GM19452 (cell line): ENCODE measurements at regions not wholly inside any gene's neighbourhood (a gene's known extent, or its start where the extent isn't known, plus 50 kb on each side); places are given as distances from the start of the nearest gene placed in this dataset.

Experiments used
- ATAC-seq: cut with Tn5 transposase; IDR thresholded peaks from one replicate; pipeline ENCODE4 v1.9.1; 2021; ENCODE audit not compliant: unreplicated experiment

DNA sequence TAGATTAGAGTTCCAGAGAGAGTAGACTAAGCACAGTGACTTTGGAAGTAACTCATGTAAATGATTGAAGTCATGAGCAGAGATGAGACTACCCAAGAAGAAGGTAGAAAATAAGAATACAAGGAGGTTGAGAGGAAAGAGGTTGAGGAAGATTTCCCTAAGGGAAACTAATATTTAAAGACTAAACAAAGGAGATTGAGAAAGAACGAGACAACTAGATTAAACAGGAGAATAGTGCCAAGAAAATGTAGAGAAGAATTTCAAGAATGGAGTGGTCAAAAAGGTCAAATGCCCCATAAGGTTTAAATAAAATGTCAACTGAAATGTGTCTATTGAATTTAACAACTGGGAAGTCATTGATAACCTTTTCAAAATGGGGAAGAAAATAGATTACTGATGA lies 59.0 kb downstream of the RPS29 start:
- ATAC-seq: no peak

DNA sequence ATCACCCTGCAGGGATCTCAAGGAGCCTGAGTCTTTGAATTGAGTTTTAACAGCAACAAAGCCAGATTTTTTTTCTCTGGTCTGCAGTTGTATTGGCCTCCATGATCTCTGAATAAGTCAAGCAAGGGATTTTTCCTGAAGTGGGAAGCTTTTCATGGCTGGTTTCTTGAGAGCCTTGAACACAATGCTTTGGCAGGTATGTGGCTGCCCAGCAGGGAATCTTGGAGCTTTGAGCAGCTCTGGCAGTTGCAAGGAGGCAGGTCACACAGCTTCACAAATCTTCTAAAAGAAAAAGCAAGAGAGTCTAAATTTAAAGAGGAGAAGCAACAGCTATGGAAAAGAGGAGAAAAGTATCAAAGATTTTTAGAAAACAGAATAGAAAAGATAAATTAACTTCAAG lies 60.1 kb downstream of the RPS29 start:
- ATAC-seq: no peak

DNA sequence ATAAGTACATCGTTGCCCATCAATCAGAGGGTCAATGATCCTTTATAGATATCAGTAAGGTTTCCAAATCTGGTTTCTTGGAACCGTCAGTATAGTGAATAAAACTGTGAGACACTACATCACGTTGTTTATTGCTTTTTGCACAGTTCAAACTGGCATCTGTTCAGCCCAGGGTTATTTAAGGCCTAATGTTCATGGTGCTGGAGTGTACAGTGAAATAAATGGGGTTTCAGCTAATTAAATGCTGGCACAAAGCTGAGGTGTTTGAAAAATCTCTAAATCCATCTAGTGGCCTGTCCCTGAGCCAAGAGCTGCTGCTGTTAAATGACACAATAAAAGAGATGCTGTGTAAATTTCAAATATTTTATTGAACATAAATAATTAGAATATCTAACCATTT lies 69.9 kb downstream of the RPS29 start:
- no peak for ATAC-seq

DNA sequence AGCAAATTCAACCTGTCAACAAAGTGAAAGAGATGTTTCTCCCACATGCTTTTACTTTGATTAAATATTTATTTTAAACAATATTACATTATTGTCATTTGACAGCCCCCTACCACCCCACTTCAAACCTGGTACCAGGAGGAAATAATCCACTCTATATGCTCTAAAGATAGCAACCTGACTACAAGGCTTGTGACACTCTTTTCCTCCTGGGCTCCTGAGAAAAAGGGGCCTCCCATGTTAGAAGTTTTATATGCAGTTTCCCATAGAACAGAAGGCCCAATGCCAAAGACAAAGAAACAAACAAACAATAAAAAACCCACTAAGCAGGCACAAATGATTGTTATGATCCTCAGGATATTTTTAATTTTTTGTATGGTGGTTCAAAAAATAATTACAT lies 73.6 kb downstream of the RPS29 start:
- no peak for ATAC-seq

DNA sequence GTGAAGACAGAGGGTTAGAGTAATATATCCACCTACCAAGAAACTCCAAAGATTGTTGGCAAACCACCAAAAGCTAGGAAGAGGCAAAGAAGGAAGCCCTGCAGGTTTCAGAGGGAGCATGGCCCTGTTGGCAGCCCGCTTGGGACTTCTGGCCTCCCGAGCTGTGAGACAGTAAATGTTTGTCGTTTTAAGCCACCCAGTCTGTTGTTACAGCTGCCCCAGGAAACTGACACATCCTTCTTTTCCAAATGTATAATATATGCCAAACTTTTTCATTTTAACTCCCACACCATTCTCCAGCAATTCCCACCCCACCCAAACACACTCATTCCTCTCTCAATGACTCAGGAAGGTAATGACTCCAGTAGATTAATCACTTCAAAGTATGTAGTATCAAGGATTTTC lies 74.0 kb downstream of the RPS29 start:
- no peak for ATAC-seq

DNA sequence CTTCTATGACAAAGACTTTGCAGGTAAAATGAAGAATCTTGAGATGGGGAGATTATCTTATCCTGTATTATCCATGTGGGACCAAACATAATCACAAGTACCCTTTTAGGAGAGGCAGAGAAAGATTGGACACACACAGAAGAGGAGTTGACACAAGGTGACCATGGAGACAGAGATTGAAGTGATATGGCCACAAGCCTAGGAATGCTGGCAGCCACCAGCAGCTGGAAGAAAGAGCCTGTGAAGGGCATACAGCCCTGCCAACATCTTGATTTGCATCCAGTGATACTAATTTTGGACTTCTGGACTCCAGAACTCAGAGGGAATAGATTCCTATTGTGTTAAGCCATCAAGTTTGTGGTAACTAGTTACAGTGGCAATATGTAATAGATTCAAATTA lies 78.1 kb downstream of the RPS29 start:
- ATAC-seq: no peak

DNA sequence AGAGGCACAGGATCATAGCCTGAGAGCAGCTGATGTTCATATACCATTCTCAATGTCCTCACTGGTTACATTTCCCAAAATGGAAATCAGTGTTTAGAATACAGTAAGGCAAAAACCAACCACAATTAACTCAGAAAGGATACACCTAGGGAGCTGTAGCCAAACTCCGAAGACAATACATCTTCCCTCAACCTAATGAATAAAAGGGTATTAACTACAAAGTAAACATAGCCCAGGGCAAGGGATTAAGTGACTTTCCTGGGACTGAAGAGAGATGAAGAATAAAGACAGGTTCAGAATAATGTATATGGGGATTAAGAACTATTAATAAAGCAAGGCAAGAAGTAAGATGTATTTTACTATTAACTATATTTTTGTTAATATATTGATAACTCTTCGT lies 79.5 kb downstream of the RPS29 start:
- ATAC-seq: no peak

DNA sequence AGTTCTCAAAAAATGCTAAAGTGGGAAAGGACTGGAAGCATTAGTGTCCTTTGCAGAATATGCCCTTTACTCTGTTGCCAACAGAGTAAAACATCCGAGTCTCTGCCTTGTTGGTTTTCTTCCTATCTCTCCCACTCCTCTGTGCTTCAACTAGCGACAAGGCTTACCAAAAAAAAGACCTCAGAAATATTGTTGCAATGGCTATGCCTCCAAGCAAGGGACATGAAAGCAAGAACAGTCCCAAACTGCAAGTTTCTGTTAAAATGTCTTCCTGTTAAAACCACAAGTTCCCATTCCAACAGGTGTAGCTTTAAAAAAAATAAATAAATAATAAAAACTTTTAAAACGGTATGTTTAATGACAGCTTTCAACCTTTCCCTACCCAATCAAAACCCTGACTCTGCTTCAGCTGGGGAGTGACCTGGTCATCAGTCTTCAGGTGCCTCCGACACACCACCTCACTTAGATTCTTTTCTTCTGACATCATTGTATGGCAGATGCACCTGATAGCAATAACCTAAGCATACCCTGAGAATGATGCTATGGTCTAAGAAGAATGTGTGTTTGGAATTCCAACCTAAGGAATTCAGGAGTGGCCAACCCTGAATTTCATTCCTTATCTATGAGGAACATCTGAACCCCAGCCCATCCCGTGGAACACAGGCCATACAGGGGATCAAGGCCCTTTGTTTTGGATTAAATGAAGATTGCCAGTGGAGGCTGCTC lies 81.0 kb downstream of the RPS29 start:
- no peak for ATAC-seq

DNA sequence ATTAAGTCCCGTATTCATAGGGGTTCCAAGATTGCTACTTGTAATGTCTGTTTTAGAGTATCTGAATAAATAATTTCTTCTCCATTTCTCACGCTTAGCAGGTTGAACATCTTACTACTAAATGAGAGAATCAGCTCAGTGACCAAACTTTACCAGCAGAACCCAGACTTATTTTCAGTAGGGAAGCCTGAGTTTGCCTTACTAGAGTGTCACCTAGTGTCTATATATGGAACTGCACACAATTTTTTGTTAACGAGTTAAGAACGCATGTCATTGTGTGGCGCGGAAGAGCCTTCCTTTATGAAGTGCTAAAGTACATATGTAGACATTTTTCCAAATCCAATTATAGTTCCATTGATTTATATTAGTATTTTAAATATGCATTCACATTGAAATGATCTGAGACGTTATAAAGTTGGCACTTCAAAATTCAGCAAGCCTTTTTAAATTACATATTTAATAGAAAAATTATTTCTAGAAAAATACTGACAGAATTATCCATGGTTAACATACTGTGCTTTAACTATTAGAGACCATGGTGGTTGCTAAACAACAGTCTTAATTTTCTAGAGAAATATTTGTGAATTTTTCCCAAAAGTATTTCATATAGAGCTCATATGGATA lies 88.3 kb downstream of the RPS29 start:
- ATAC-seq: peak; percentile 87

DNA sequence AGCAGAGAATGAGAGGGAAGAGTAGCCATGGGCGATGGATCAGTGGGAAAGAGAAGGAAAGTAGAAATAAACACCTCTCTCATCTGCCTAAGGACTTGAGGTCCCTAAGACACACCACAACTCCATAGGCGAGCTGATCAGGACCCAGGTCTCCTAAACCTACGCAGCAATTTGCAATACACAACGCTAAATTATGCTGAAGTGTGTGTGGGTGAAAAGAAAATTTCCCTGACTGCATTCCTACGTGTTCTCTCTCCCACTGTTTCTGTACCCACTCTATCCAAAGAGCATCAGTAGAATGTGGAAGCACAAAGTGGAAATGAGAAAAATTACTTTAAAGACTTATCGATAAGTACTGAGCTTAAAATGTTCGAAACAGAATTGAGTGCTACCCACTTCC lies 88.9 kb downstream of the RPS29 start:
- no peak for ATAC-seq

DNA sequence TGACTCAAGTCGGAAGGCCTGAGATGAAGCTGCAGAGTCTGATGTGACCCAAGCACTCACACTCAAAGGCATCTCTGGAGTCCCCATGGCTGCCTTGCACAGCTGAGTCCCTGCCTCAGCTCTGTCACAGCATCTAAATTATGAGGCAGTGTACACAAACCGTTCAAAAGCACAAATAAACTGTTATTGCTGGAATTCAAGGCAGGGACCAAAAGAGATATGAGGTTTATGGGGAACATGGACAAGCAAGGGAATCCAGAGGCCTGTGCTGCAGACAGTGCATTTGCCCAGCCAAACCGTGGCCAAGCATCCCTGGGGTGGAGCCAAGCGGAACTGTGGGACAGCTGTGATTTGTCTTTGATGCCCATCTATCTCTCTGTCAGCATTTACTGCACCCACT lies 91.3 kb downstream of the RPS29 start:
- no peak for ATAC-seq

DNA sequence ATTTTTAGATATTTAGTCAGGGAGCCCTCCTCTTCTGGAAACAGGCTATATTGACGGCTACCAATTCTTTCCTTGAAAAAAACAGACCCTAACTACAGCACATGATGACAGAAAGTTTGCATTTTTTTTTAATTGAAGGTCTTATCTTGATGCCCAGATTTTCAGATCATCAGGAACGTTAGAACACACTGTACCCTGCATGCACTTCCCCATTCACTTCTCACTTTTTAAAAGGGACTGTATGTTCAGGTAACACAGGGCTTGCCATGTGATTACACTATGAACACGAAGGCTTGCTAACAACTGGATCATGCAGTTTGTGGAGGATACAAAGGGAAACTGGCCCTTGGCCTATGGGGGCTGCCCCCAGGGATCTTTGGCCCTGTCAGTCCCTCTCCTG lies 92.6 kb downstream of the RPS29 start:
- no peak for ATAC-seq

DNA sequence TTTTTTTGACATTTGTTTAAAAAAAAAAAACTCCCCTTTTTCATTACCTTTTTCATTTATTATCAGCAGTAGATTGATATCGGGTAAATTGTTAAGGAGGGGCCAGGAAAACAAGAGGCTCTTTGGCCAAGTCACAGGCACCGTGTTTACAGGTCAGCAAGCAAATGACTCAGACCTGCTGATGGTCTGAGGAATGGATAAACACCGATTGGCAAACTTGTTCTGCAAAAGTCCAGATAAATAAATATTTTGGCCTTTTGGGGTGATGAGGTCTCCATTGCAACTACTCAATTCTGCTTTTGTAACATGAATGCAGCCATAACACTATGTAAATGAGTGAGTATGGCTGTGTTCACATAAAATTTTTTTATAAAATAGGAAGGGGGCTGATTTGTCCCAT lies 94.0 kb downstream of the RPS29 start:
- no peak for ATAC-seq

DNA sequence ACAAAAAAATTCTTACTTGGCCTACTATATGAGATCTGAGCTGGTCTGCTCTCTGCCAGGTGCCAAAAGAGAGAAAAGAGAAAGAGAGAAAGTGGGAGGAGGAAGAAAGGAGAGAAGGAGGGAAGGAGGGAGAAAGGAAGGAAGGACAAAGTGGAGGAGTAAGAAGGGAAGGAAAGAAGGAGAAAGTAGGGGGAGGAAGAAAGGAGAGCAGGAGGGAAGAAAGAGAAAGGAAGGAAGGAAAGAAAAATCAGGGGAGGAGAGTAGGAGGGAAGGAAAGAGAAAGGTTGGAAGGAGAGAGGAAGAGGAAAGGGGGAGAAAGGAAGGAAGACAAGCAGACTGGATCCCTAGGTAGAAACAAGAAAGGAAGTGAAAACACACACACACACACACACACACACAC lies 96.8 kb downstream of the RPS29 start:
- no peak for ATAC-seq

DNA sequence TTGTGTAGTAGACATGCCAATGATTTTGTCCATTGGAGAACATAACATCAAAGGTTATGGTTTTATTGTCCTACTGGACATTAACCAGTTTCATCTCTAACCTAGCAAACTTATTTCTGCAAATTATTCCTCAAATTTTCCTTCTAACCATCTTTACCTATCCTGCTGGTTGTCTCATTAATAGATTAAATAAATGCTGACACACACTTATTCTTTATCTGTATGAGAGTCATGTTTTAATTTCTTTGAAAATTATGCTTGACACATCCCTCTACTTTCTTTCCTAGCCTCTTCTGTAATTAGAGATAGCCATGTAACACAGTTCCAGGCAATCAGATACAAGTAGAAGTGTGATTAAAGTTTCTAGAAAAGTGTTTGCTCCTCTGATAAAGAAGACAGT lies 98.9 kb downstream of the RPS29 start:
- ATAC-seq: no peak

DNA sequence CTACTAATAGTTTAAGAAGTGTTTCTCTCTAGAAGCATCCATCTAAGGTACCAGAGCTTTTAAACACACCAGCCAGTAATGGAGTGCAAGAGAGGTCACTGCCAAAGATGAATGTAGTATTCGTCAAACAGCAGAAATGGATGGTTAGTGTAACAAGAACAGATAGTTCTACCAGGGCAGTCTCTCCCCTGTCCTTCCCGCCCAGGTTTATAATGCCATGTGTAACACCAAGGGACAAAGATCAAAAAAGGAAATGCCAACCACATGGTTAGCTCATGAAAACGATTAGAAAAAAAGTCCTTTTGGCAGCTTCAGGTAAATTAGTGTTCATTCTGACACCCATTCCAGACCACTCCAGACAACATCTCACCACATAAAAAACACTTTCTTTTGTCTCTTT lies 100.9 kb downstream of the RPS29 start:
- ATAC-seq: no peak

DNA sequence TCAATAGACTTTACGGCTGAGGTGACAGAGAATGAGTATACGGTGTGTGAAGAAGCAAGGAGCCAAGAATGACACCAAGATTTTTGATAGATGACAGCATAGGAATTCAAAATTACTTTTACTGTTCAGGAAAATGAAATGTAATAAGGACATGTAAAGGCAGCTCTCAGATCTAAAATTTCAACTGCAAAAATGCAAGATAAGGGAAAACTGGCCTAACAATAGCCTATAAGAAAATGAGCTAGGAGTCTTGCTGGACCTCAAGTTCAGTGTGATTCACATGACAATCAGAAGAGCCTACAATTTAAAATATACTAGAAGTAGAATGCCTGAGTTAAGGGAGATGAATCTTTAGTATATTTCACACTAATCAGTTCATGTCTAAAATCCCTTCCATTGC lies 102.0 kb downstream of the RPS29 start:
- no peak for ATAC-seq

DNA sequence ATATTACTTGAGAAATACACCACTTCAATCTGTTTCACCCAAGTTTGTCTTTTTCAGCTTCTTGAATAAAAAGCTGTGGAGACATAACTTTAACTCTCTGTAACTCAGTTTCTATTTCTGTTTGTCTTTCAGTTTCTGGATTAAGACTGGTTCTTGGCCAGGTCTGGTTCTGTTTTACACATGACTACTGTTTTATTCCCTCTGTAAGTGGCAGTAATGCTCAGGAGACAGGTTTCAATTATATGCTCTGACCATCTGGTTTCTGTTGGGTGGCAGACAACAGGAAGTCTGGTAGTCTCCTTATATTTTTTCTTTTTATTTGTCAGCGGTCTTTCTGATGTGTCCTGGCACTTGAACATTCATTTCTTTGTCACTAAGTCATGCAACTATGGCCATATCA lies 102.9 kb downstream of the RPS29 start:
- ATAC-seq: peak; percentile 50

DNA sequence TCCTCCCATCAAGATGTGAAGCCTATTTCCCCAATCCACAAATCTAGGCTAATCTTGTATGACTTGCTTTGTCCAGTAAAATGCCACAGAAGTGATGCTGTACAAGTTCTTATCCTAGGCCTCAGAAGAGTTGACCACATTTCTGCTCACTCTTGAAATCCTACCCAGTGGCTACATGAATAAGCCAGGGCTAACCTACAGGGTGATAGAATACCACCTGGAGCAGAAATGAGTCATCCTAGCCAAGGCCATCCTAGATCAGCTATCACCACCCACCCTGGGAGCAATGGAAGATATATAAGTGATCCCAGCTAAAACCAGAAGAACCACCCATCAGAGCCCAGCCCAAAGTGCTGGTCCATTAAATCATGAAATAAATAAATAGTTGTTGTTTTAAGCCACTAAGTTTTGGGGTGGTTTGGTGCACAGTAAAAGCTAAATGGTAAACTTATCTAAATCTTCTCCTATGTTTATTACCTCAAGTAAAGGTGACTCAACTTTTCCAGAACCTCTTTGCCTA lies 105.1 kb downstream of the RPS29 start:
- no peak for ATAC-seq

DNA sequence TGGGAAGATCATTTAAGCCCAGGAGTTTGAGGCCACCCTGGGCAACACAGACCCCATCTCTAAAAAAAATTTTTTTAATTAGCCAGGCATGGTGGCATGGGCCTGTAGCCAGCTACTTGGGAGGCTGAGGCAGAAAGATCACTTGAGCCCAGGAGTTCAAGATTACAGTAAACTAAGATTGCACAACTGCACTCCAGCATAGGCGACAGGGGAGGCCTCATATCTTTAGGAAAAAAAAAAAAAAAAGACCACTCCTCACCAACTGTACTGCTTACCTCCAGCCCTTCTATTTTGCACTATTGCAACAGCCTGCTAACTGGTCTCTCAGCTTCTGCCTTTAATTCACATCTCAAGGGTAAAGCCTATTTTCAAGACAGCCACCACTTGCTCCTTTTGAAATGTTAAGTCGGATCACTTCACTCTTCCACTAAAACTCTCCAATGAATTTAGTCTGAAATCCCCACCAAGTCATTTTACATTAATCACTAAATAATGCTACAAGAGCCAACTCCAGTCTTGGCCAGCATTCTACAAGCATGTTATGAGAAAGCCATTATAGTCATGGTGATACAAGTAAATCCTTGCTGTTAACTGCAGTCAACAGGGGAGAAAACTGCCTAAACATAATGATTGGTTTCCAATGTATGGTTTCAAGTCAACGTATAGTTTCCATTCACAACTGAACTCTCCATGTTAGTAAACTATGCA lies 106.0 kb downstream of the RPS29 start:
- ATAC-seq: no peak

DNA sequence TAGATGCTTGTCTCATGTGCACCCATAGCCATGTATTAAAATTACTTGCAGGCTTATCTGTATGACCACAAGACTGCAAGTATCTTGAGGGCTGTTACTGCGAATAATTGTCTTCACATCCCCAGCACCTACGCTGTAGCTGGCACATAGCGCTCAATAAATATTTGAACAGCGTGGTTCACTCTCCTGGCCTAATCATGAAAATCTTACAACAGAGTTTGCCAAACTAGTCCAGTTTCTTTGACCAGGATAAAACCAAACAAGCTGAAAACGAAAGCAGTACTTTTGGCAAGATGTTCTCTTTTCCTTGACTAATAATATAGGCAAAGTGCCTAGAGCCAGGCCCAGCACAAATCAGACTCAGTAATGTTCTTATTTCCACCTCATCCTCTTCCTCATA lies 106.7 kb downstream of the RPS29 start:
- no peak for ATAC-seq

DNA sequence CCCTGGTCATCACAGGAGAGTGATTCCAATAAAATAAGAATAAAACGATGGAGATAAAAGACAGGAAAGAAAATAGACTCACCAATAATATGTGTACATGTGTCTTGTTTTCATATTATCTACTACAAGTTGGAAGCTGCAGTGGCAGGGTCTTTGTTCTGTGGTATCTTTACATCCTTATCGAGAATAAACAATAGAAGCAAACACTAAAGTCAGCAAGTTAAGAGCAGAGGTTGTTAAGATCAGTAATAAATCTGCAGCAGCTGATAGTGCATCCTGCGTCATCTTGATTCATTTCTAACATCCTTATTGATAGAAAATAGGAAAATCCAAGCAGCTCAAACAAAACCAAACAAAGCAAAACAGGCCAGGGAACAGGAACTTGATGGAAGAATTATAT lies 107.4 kb downstream of the RPS29 start:
- no peak for ATAC-seq
